ENCODE measurements at regions not wholly inside any gene's neighbourhood (a gene's known extent, or its start where the extent isn't known, plus 50 kb on each side); places are given as distances from the start of the nearest gene placed in this dataset.

GRCh38 chr4:14783011-14783877, 219.0 kb upstream of the CPEB2 start:
- H3K36me3 Mint-ChIP-seq (ENCODE audit: low read depth), result peaks cover 1% of the 10 kb centered on the region
- H3K4me1 Mint-ChIP-seq (ENCODE audit: low read depth), result peaks cover 22% of the 10 kb centered on the region
- H3K4me3 Mint-ChIP-seq, result peak overlapping the region; percentile 1
- peak overlapping the region; percentile 88 for H3K27ac Mint-ChIP-seq
- peaks cover 13% of the 10 kb centered on the region for H3K9me3 Mint-ChIP-seq
- DNase-seq, result no peak
- peaks cover 29% of the 10 kb centered on the region for H3K27me3 Mint-ChIP-seq

GRCh38 chr4:14787221-14787620, 215.1 kb upstream of the CPEB2 start:
- H3K27me3 Mint-ChIP-seq, result peaks cover 42% of the 10 kb centered on the region
- H3K36me3 Mint-ChIP-seq (ENCODE audit: low read depth), result peaks cover 1% of the 10 kb centered on the region
- DNase-seq, result no peak
- H3K4me3 Mint-ChIP-seq, result no peak overlapping the region
- no peak overlapping the region for H3K27ac Mint-ChIP-seq
- peaks cover 34% of the 10 kb centered on the region for H3K4me1 Mint-ChIP-seq (ENCODE audit: low read depth)
- H3K9me3 Mint-ChIP-seq, result peaks cover 13% of the 10 kb centered on the region

GRCh38 chr4:14787894-14788293, 214.4 kb upstream of the CPEB2 start:
- no peak overlapping the region for H3K4me3 Mint-ChIP-seq
- peaks cover 48% of the 10 kb centered on the region for H3K27me3 Mint-ChIP-seq
- no peak for DNase-seq
- H3K36me3 Mint-ChIP-seq (ENCODE audit: low read depth), result peaks cover 1% of the 10 kb centered on the region
- H3K27ac Mint-ChIP-seq, result no peak overlapping the region
- H3K4me1 Mint-ChIP-seq (ENCODE audit: low read depth), result peaks cover 30% of the 10 kb centered on the region
- peaks cover 9% of the 10 kb centered on the region for H3K9me3 Mint-ChIP-seq

GRCh38 chr4:14790494-14790893, 211.8 kb upstream of the CPEB2 start:
- DNase-seq, result no peak
- peak overlapping the region; percentile 65 for H3K27ac Mint-ChIP-seq
- peaks cover 1% of the 10 kb centered on the region for H3K36me3 Mint-ChIP-seq (ENCODE audit: low read depth)
- H3K4me3 Mint-ChIP-seq, result no peak overlapping the region
- peaks cover 56% of the 10 kb centered on the region for H3K27me3 Mint-ChIP-seq
- H3K4me1 Mint-ChIP-seq (ENCODE audit: low read depth), result peaks cover 19% of the 10 kb centered on the region
- H3K9me3 Mint-ChIP-seq, result peaks cover 26% of the 10 kb centered on the region

GRCh38 chr4:14792702-14793227, 209.5 kb upstream of the CPEB2 start:
- H3K27me3 Mint-ChIP-seq, result peaks cover 64% of the 10 kb centered on the region
- no peak overlapping the region for H3K4me3 Mint-ChIP-seq
- H3K27ac Mint-ChIP-seq, result no peak overlapping the region
- H3K9me3 Mint-ChIP-seq, result peaks cover 33% of the 10 kb centered on the region
- H3K36me3 Mint-ChIP-seq (ENCODE audit: low read depth), result peaks cover 1% of the 10 kb centered on the region
- peaks cover 19% of the 10 kb centered on the region for H3K4me1 Mint-ChIP-seq (ENCODE audit: low read depth)
- no peak for DNase-seq

GRCh38 chr4:14800977-14801376, 201.3 kb upstream of the CPEB2 start:
- Mint-ChIP-seq H3K27me3 (peaks cover 27% of the 10 kb centered on the region), H3K4me1 (ENCODE audit: low read depth) (peaks cover 4% of the 10 kb centered on the region), H3K36me3 (ENCODE audit: low read depth) (no peaks in the 10 kb centered on the region), H3K9me3 (peaks cover 23% of the 10 kb centered on the region), H3K4me3 (no peak overlapping the region), H3K27ac (no peak overlapping the region)
- no peak for DNase-seq

GRCh38 chr4:14802596-14802995, 199.7 kb upstream of the CPEB2 start:
- no peak overlapping the region for H3K4me3 Mint-ChIP-seq
- H3K27ac Mint-ChIP-seq, result no peak overlapping the region
- peaks cover 15% of the 10 kb centered on the region for H3K27me3 Mint-ChIP-seq
- peaks cover 16% of the 10 kb centered on the region for H3K9me3 Mint-ChIP-seq
- H3K4me1 Mint-ChIP-seq (ENCODE audit: low read depth), result peaks cover 4% of the 10 kb centered on the region
- no peak for DNase-seq
- no peaks in the 10 kb centered on the region for H3K36me3 Mint-ChIP-seq (ENCODE audit: low read depth)

GRCh38 chr4:14807856-14808255, 194.4 kb upstream of the CPEB2 start:
- no peak overlapping the region for H3K4me3 Mint-ChIP-seq

GRCh38 chr4:14809203-14809602, 193.1 kb upstream of the CPEB2 start:
- Mint-ChIP-seq H3K9me3 (no peaks in the 10 kb centered on the region), H3K27me3 (peaks cover 10% of the 10 kb centered on the region), H3K27ac (no peak overlapping the region), H3K4me1 (ENCODE audit: low read depth) (no peaks in the 10 kb centered on the region), H3K4me3 (no peak overlapping the region), H3K36me3 (ENCODE audit: low read depth) (no peaks in the 10 kb centered on the region)
- DNase-seq, result no peak

More at GRCh38 chr4:14807856-14808255, 194.4 kb upstream of the CPEB2 start:
- Mint-ChIP-seq H3K27ac (no peak overlapping the region), H3K9me3 (no peaks in the 10 kb centered on the region), H3K36me3 (ENCODE audit: low read depth) (no peaks in the 10 kb centered on the region), H3K4me1 (ENCODE audit: low read depth) (no peaks in the 10 kb centered on the region), H3K27me3 (peaks cover 10% of the 10 kb centered on the region)
- no peak for DNase-seq

GRCh38 chr4:14810121-14810520, 192.2 kb upstream of the CPEB2 start:
- Mint-ChIP-seq H3K4me1 (ENCODE audit: low read depth) (no peaks in the 10 kb centered on the region), H3K27ac (no peak overlapping the region), H3K9me3 (no peaks in the 10 kb centered on the region), H3K27me3 (peaks cover 10% of the 10 kb centered on the region), H3K4me3 (no peak overlapping the region), H3K36me3 (ENCODE audit: low read depth) (no peaks in the 10 kb centered on the region)
- DNase-seq, result no peak

- no peaks in the 10 kb centered on the region for H3K9me3 Mint-ChIP-seq
- H3K27ac Mint-ChIP-seq, result no peak overlapping the region
- no peak overlapping the region for H3K4me3 Mint-ChIP-seq
- peaks cover 8% of the 10 kb centered on the region for H3K27me3 Mint-ChIP-seq
- H3K4me1 Mint-ChIP-seq (ENCODE audit: low read depth), result no peaks in the 10 kb centered on the region
- DNase-seq, result no peak
- H3K36me3 Mint-ChIP-seq (ENCODE audit: low read depth), result no peaks in the 10 kb centered on the region
Measured at GRCh38 chr4:14810568-14810967, 191.7 kb upstream of the CPEB2 start.

- H3K27me3 Mint-ChIP-seq, result peaks cover 8% of the 10 kb centered on the region
- DNase-seq, result no peak
- no peaks in the 10 kb centered on the region for H3K4me1 Mint-ChIP-seq (ENCODE audit: low read depth)
- no peak overlapping the region for H3K4me3 Mint-ChIP-seq
- H3K27ac Mint-ChIP-seq, result no peak overlapping the region
- H3K9me3 Mint-ChIP-seq, result no peaks in the 10 kb centered on the region
- H3K36me3 Mint-ChIP-seq (ENCODE audit: low read depth), result no peaks in the 10 kb centered on the region
Measured at GRCh38 chr4:14812101-14812500, 190.2 kb upstream of the CPEB2 start.

- H3K9me3 Mint-ChIP-seq, result no peaks in the 10 kb centered on the region
- no peak overlapping the region for H3K4me3 Mint-ChIP-seq
- no peaks in the 10 kb centered on the region for H3K4me1 Mint-ChIP-seq (ENCODE audit: low read depth)
- H3K27ac Mint-ChIP-seq, result no peak overlapping the region
- no peaks in the 10 kb centered on the region for H3K36me3 Mint-ChIP-seq (ENCODE audit: low read depth)
- peaks cover 3% of the 10 kb centered on the region for H3K27me3 Mint-ChIP-seq
- no peak for DNase-seq
Measured at GRCh38 chr4:14816623-14817261, 185.5 kb upstream of the CPEB2 start.

- DNase-seq, result no peak
- no peak overlapping the region for H3K27ac Mint-ChIP-seq
- H3K36me3 Mint-ChIP-seq (ENCODE audit: low read depth), result no peaks in the 10 kb centered on the region
- H3K4me3 Mint-ChIP-seq, result no peak overlapping the region
- no peaks in the 10 kb centered on the region for H3K9me3 Mint-ChIP-seq
- H3K27me3 Mint-ChIP-seq, result peaks cover 27% of the 10 kb centered on the region
- H3K4me1 Mint-ChIP-seq (ENCODE audit: low read depth), result no peaks in the 10 kb centered on the region
Measured at GRCh38 chr4:14824189-14824588, 178.1 kb upstream of the CPEB2 start.

GRCh38 chr4:14827111-14827510, 175.2 kb upstream of the CPEB2 start:
- Mint-ChIP-seq H3K27ac (no peak overlapping the region), H3K27me3 (peaks cover 32% of the 10 kb centered on the region), H3K4me3 (no peak overlapping the region)

More at GRCh38 chr4:14827111-14827510, 175.2 kb upstream of the CPEB2 start:
- Mint-ChIP-seq H3K4me1 (ENCODE audit: low read depth) (no peaks in the 10 kb centered on the region), H3K9me3 (no peaks in the 10 kb centered on the region), H3K36me3 (ENCODE audit: low read depth) (no peaks in the 10 kb centered on the region)
- no peak for DNase-seq

Measured in activated T-cell treated with anti-CD3 and anti-CD28 coated beads, Interleukin-2, amount 50 U/mL, for 24 hours (primary cell).